ENCODE measurements at regions not wholly inside any gene's neighbourhood (a gene's known extent, or its start where the extent isn't known, plus 50 kb on each side); places are given as distances from the start of the nearest gene placed in this dataset.

- no peak overlapping the region for H3K27ac ChIP-seq (ENCODE audit: low read length)
- no peak for TF ChIP-seq EZH2 (IDR thresholded peaks at IDR 0.05; ENCODE audit: borderline replicate concordance, insufficient read depth, low read length, poor library complexity, severe bottlenecking)
Measured at GRCh38 chr16:85398688-85399582, 214.2 kb upstream of the GSE1 start.

GRCh38 chr16:85399583-85400284 lies 213.4 kb upstream of the GSE1 start:
- H3K27ac ChIP-seq (ENCODE audit: low read length): no peak overlapping the region
- H3K4me3 ChIP-seq (ENCODE audit: low read length): no peak overlapping the region
- no peaks in the 10 kb centered on the region for H3K27me3 ChIP-seq (ENCODE audit: insufficient read depth, low read depth, low read length)
- TF ChIP-seq TAF1 (IDR thresholded peaks at IDR 0.05; ENCODE audit: low read depth) (no peak), EZH2 (IDR thresholded peaks at IDR 0.05; ENCODE audit: borderline replicate concordance, insufficient read depth, low read length, poor library complexity, severe bottlenecking) (no peak), EP300 (conservative IDR thresholded peaks at IDR 0.05; ENCODE audit: poor library complexity, severe bottlenecking) (no peak), REST (IDR thresholded peaks at IDR 0.05; ENCODE audit: borderline replicate concordance) (no peak), CTCF (IDR thresholded peaks at IDR 0.05; ENCODE audit: poor library complexity, severe bottlenecking) (no peak), MXI1 (conservative IDR thresholded peaks at IDR 0.05; ENCODE audit: poor library complexity, severe bottlenecking) (no peak), POLR2AphosphoS5 (IDR thresholded peaks at IDR 0.05) (no peak)
- no peaks in the 10 kb centered on the region for H3K9me2 ChIP-seq (ENCODE audit: insufficient read depth, low read length)
- H3K9ac ChIP-seq (ENCODE audit: low read length): no peak overlapping the region
- H3K79me2 ChIP-seq (replicated peaks; ENCODE audit: insufficient read depth, low read length): no peaks in the 10 kb centered on the region
- H3K9me3 ChIP-seq (ENCODE audit: low read length): peaks cover 3% of the 10 kb centered on the region
- no peak overlapping the region for H3K4me2 ChIP-seq (ENCODE audit: low read length)
- no peaks in the 10 kb centered on the region for H3K36me3 ChIP-seq (ENCODE audit: insufficient read depth, low read length)
- H3F3A ChIP-seq (ENCODE audit: insufficient read depth, low read length, poor library complexity, severe bottlenecking): no peaks in the 10 kb centered on the region
- no peaks in the 10 kb centered on the region for H4K20me1 ChIP-seq (ENCODE audit: insufficient read depth)
- no peak overlapping the region for H2AFZ ChIP-seq (ENCODE audit: low read depth, low read length)

More at GRCh38 chr16:85398688-85399582, 214.2 kb upstream of the GSE1 start:
- no peak overlapping the region for H2AFZ ChIP-seq (ENCODE audit: low read depth, low read length)
- H3K36me3 ChIP-seq (ENCODE audit: insufficient read depth, low read length): no peaks in the 10 kb centered on the region
- no peaks in the 10 kb centered on the region for H3K27me3 ChIP-seq (ENCODE audit: insufficient read depth, low read depth, low read length)
- H4K20me1 ChIP-seq (ENCODE audit: insufficient read depth): no peaks in the 10 kb centered on the region
- peaks cover 3% of the 10 kb centered on the region for H3K9me3 ChIP-seq (ENCODE audit: low read length)
- H3K9me2 ChIP-seq (ENCODE audit: insufficient read depth, low read length): no peaks in the 10 kb centered on the region
- H3K79me2 ChIP-seq (replicated peaks; ENCODE audit: insufficient read depth, low read length): no peaks in the 10 kb centered on the region
- no peaks in the 10 kb centered on the region for H3F3A ChIP-seq (ENCODE audit: insufficient read depth, low read length, poor library complexity, severe bottlenecking)
- H3K9ac ChIP-seq (ENCODE audit: low read length): no peak overlapping the region
- H3K4me2 ChIP-seq (ENCODE audit: low read length): no peak overlapping the region
- H3K4me3 ChIP-seq (ENCODE audit: low read length): no peak overlapping the region
